MCF 10A (cell line): ENCODE measurements at regions not wholly inside any gene's neighbourhood (a gene's known extent, or its start where the extent isn't known, plus 50 kb on each side); places are given as distances from the start of the nearest gene placed in this dataset.

Source experiments
- BruUV-seq: library from RNA; stranded (reverse); fragments of 400-500 nt; replicated peaks from 2 replicates; lab custom pipeline; 2021; lab: Mats Ljungman, UMichigan
- CTCF ChIA-PET: fragments of 300-600 bp; sonication (Branson Sonifier 250); formaldehyde crosslinking; extraction: SDS; loops from one replicate; lab custom pipeline; 2021; ENCODE audit warnings: antibody characterized with exemption, inconsistent platforms; lab: Yijun Ruan, JAX
- POLR2A ChIA-PET: fragments of 300-600, 350-650 bp; sonication (Branson Sonifier 250); formaldehyde crosslinking; extraction: SDS; loops from one replicate; lab custom pipeline; 2020; ENCODE audit warnings: antibody characterized with exemption, inconsistent platforms; lab: Yijun Ruan, JAX
- DNase-seq: peaks from one replicate; pipeline ENCODE4 v3.0.0-alpha.2; 2018; ENCODE audit not compliant: unreplicated experiment
- H3K27ac Mint-ChIP-seq: one replicate; pipeline ENCODE4 v1.8.0; 2022; ENCODE audit warnings: mild to moderate bottlenecking, low read depth, mixed read lengths; ENCODE audit not compliant: unreplicated experiment
- H3K27me3 Mint-ChIP-seq: one replicate; pipeline ENCODE4 v1.8.0; 2022; ENCODE audit warnings: mixed read lengths; ENCODE audit not compliant: insufficient read depth, unreplicated experiment
- H3K36me3 Mint-ChIP-seq: one replicate; pipeline ENCODE4 v1.8.0; 2022; ENCODE audit warnings: mild to moderate bottlenecking, moderate library complexity, mixed read lengths; ENCODE audit not compliant: insufficient read depth, unreplicated experiment
- H3K4me1 Mint-ChIP-seq: one replicate; pipeline ENCODE4 v1.8.0; 2022; ENCODE audit warnings: mixed read lengths; ENCODE audit not compliant: insufficient read depth, unreplicated experiment
- H3K4me3 Mint-ChIP-seq: one replicate; pipeline ENCODE4 v1.8.0; 2022; ENCODE audit warnings: mild to moderate bottlenecking, moderate library complexity, mixed read lengths; ENCODE audit not compliant: unreplicated experiment
- H3K9me3 Mint-ChIP-seq: one replicate; pipeline ENCODE4 v1.8.0; 2022; ENCODE audit warnings: mixed read lengths; ENCODE audit not compliant: unreplicated experiment
- CTCF ChIP-seq: fragments of 200-600 bp; IDR thresholded peaks from one replicate; pipeline ENCODE4 v1.8.0; 2022; ENCODE audit warnings: antibody characterized with exemption, mild to moderate bottlenecking; ENCODE audit not compliant: unreplicated experiment
- intact Hi-C: fragments of 100-400 bp; cut with micrococcal nuclease; formaldehyde crosslinking; loops from 2 replicates; pipeline ENCODE4 v1.14.1; 2022

GRCh38 chr3:66860771-66861170 is 137.3 kb upstream of the KBTBD8 start:
- POLR2A ChIA-PET = no interaction called here
- no peak for DNase-seq
- no TSS peak for BruUV-seq
- no peaks in the 10 kb centered on the region for H3K4me1 Mint-ChIP-seq
- no peak overlapping the region for H3K4me3 Mint-ChIP-seq
- CTCF ChIA-PET = interaction anchor here (0.7 kb wide), 1 partner anchor 519 kb away, joined by 4 read pairs; no protein-coding TSS in a partner anchor
- no peaks in the 10 kb centered on the region for H3K27me3 Mint-ChIP-seq
- no peak overlapping the region for H3K27ac Mint-ChIP-seq
- no peaks in the 10 kb centered on the region for H3K36me3 Mint-ChIP-seq
- TF ChIP-seq CTCF = no peak
- H3K9me3 Mint-ChIP-seq = no peaks in the 10 kb centered on the region
- intact Hi-C loops = no loop called here

GRCh38 chr3:66863205-66864111 is 134.6 kb upstream of the KBTBD8 start:
- no peaks in the 10 kb centered on the region for H3K4me1 Mint-ChIP-seq
- H3K9me3 Mint-ChIP-seq = no peaks in the 10 kb centered on the region
- BruUV-seq = no TSS peak
- POLR2A ChIA-PET = no interaction called here
- H3K4me3 Mint-ChIP-seq = no peak overlapping the region
- CTCF ChIA-PET = interaction anchor here (0.6 to 1.3 kb wide), 2 partner anchors 456 to 611 kb away, joined by 3 to 4 read pairs; no protein-coding TSS in a partner anchor
- intact Hi-C loops = no loop called here
- H3K36me3 Mint-ChIP-seq = no peaks in the 10 kb centered on the region
- no peak for TF ChIP-seq CTCF
- no peaks in the 10 kb centered on the region for H3K27me3 Mint-ChIP-seq
- DNase-seq = no peak
- H3K27ac Mint-ChIP-seq = no peak overlapping the region

- ChIA-PET CTCF (no interaction called here), POLR2A (no interaction called here)
- H3K4me1 Mint-ChIP-seq = peaks cover 19% of the 10 kb centered on the region
- H3K27me3 Mint-ChIP-seq = no peaks in the 10 kb centered on the region
- intact Hi-C loops = no loop called here
- H3K36me3 Mint-ChIP-seq = no peaks in the 10 kb centered on the region
- H3K4me3 Mint-ChIP-seq = no peak overlapping the region
- BruUV-seq = no TSS peak
- peaks cover 8% of the 10 kb centered on the region for H3K9me3 Mint-ChIP-seq
- no peak for DNase-seq
- H3K27ac Mint-ChIP-seq = peak overlapping the region; percentile 70
- no peak for TF ChIP-seq CTCF
Measured at GRCh38 chr3:66884659-66885058, 113.4 kb upstream of the KBTBD8 start.

DNA sequence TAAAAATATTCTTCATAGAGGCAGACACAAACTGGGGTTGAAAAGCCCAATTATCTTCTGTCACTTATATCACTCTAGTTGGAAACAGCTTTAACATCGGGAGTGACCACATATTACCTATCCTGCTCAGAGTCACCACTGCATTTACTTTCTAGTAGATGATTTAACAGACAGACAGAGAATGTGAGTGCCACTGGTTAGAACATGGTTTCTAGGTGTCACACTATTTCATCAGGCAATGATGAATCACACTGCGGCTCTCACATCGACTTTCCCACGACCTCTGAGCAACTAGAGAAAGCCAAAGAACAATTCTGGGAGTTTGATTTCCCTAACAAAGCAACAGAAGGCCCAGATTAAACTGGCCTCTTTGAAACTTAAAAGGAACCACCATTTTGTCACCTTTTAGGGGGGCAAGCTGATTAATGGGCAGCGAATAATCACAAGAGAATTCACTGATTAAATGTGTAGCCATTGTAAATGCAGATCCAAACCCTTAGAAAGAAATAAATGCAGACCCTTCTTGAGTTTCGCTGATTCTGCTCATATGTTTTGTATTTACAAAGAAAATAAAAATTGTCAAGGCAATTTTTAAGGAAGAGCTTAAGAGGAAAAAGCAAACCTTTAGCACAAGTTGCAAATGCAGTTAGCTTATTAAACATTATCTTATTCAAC is 112.6 kb upstream of the KBTBD8 start:
- Mint-ChIP-seq H3K4me1 (peaks cover 19% of the 10 kb centered on the region), H3K4me3 (no peak overlapping the region), H3K27me3 (no peaks in the 10 kb centered on the region), H3K36me3 (no peaks in the 10 kb centered on the region), H3K9me3 (peaks cover 8% of the 10 kb centered on the region), H3K27ac (peak overlapping the region; percentile 70)
- intact Hi-C loops = no loop called here
- ChIA-PET CTCF (interaction anchor here (0.6 kb wide), 1 partner anchor 13 kb away, joined by 3 read pairs; no protein-coding TSS in a partner anchor), POLR2A (no interaction called here)
- DNase-seq = peak; percentile 79
- no TSS peak for BruUV-seq
- no peak for TF ChIP-seq CTCF
